ENCODE measurements at regions not wholly inside any gene's neighbourhood (a gene's known extent, or its start where the extent isn't known, plus 50 kb on each side); places are given as distances from the start of the nearest gene placed in this dataset.
"Not testable (repeated sequence)": the region's sequence is repeated elsewhere in the genome, so short reads cannot be mapped to it uniquely, and the experiment has no call there.

DNA sequence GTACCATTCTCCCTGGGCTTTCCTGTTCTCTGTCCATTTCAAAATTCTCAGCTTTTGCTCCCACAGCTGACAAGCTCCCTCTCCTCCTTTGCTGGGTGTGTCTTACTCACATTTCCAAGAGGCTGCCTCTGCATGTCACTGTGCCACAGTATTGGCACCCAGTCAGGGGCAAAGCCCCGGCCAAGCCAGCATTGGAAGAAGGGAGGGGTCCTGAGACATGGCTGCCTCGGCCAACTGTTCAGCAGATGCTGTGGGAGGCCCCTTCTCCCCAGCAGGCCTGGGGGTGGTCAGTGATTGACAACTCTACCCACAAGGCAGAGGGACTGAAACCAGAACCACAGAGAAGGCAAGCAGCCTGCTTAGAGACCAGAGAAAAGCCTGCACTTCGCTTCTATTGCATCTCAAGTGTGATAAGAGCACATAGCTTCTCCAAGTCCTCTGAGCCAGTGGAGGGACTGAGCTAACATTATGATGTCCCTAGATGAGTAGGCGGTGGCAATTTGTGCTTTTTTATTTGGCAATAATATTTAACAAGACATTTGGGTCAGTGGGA, 294.1 kb downstream of the SIPA1L2 start:
- DNase-seq, result no peak

DNA sequence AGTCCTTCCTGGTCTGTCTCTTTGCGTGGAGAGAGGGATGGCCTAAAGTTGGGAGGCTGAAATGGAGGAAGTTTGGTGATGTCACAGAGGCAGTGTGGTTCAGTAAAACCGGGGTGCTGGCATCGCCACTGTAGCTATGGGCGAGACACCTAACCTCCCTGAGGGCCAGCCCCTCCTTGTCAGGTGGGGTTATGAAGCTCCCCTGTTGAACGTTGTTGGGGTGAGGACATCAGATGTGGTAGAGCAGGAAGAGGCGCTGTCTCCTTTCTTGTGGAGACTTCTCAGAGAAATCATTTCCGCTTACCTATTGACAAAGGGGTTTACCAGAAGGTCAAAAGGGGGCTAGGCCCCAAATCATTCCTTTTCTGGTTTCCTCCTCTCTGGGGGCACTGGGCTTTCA, 294.7 kb downstream of the SIPA1L2 start:
- DNase-seq, result no peak

DNA sequence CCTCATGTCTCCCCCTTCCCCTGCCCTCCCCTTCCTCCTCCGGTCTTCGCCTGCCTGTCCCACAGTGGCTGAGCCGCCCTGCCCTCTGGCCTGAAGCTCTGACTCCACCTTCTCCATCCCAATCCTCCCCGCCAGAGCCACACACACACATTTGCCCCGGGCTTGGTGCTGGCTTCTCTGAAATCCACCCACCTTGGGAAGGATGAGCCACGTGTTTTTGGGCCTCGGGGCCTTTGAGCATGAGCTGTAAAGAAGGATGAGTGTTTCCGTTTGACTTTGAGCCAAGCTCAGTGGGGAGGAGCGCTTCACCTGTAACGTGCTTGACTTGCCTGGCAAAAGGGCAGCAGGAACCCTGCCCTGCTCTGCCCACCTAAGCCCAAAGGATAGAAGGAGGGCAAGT, 295.1 kb downstream of the SIPA1L2 start:
- DNase-seq, result no peak

DNA sequence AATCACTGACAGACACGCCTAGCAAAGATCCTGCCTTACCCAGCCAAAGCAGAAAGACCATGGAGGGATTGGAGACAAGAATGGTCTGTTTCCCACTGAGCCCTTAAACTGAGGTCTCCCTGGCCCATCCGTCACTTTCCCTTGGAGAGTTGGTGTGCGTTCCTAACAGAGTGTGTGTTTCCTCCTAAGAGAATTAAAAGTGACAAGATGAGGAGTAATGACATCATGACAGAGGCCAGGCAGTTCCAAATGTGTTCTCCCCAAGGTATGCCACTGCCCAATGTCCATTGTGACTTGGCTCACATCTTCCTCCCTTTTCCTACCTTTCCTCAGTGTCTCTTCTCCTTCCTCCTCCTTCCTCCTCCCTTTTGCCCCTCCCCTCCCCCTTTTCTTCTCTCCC, 295.7 kb downstream of the SIPA1L2 start:
- DNase-seq, result no peak

GRCh38 chr1:232333419-232333767, 296.5 kb downstream of the SIPA1L2 start:
- DNase-seq, result no peak

- DNase-seq, result not testable (repeated sequence)
These were observed 297.1 kb downstream of the SIPA1L2 start for GRCh38 chr1:232332710-232333418.

DNA sequence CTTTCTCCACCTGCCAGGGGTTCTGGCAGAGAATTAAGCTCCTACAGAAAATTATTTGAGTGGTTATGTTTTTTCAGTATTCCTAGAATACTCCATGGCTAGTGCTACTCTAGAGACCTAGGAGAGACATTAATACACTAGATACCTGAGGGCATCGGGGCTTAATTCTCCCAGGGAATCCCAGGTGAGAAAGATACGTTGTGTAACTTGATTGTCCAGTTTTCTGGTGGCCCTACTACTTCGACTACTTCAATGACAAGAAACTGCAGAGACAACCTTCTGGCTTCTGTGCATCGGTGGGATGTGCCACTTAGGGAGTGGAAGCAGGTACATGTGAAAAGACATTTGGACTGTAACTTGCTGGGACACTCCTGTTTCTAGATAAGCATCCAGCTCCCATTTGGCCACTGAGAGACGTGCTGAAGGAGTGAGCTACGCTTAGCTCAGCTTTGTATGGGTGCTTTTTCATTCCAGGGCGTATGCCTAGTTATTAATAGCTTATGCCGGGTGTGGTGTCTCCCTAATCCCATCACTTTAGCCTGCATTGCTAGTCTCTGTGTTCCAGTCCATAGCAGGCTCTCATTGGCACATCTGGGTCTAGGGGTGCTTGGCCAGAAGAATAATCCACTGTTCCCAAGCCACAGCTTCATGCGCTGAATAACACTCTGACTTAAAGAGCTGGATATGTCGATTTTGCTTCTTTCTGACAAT, 300.7 kb downstream of the SIPA1L2 start:
- no peak for DNase-seq

DNA sequence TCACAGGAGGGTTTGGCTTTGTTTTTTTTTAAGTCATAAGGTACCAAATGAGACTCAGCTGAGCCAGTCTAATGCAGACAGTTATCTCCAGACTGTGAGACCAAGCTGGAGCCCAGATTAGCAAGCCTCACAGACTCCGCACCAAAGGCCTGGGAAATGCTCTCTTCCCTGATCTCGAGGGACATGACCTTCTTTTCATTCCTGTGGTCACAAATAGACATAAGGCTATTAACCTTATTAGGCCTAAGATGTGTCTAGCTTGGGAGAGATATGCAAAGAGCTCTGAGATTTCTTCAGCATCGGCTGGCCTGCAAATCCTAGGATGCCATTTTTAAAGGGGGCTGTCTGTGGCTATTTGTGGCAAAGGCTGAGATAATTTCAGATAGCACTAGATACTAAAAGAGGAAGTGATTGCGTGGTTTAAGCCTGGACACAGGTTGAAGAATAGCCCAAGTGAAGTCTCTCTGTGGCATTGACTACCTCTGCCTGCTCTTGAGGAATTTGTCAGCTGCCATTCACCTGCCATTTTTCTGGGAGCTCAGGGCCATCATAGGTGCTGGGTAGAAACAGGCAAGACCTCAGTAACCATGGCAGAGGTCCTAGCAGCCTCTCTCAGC, 301.3 kb downstream of the SIPA1L2 start:
- no peak for DNase-seq

DNA sequence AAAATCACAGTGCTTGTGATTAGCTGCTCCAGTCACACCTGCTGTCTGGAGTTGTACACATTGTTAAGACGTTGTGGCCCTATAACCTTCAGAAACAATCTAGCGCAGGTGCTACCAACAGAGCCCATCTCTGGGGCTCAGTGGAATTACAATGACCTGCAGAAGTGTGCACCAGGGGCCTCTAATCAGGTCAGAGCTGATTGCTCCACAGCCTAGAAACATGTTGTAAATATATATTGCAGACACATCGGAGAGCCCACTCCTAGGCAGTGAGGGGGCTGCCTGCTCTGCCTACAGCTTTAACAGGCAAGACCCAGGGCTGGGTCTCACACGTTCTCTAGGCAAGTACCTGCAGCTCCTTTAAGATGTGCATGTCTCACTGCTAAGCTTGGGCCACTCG, 302.0 kb downstream of the SIPA1L2 start:
- DNase-seq, result no peak

GRCh38 chr1:232327269-232327668, 302.7 kb downstream of the SIPA1L2 start:
- no peak for DNase-seq

GRCh38 chr1:232322162-232322734, 307.7 kb downstream of the SIPA1L2 start:
- DNase-seq, result no peak

DNA sequence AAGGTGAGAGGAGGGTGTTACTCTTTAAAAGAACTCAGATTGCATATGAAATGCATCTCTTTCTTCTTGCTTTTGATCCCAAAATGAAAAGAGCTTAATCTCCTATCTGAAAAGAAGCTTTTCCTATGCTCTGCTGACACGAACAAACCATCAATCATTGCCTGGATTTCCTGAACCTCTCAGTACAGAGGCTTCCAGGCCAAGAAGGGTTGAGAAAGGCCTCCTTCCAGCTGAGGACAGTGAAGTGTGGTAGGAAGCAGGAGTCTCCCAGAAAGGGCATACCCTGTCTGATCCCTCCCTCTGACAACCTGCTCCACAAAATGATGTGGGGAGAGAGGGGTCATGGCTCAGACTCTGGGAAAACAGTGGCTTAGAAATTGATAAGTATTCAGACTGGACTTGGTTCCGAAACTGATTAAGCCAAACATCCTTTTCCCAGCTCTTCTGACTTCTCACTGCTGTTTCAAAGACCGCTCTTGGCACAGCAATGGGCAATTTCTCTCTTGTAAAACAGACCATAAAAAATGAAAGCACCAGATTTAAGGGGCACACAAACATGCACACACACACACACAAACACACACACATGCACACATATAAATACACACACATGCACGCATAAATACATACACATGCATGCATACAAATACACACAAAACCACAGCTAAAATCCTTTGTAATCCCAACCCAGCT, 310.3 kb downstream of the SIPA1L2 start:
- no peak for DNase-seq

GRCh38 chr1:232319072-232319471, 310.9 kb downstream of the SIPA1L2 start:
- no peak for DNase-seq

GRCh38 chr1:232318143-232318542, 311.8 kb downstream of the SIPA1L2 start:
- no peak for DNase-seq

DNA sequence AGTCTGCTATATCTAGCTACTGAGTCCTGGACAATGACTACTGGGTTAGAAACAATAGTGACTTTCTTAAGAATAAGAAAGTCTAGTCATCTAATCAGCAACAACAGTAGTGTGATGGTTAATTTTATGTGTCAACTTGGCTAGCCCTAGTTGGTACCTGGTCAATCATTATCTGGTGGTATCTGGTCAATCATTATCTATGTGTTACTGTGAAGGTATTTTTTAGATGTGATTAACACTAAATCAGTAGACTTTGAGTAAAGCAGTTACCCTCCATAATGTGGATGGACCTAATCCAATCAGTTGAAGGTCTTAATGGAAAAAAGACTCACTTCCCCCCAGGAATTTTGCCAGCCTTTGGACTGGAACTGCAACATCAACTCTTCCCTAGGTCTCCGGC, 312.6 kb downstream of the SIPA1L2 start:
- DNase-seq, result no peak

DNA sequence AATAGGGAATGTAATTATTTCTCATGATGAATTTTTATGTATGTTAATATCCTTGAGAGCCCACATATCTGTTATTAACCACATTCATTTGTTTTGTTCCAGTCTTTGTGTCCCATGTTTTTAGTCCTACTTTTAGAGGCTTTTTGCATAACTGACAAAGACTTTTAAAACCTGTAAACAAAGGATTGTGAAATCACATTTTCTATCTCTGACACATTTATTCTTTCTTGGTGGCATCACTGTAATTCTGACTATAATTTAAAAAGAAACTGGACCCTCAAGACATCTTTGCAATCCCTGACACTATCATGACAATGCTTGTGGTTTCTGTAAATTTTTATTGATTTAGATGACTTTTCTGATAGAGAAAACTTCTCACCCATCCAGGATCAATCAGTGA, 313.1 kb downstream of the SIPA1L2 start:
- DNase-seq, result no peak

DNA sequence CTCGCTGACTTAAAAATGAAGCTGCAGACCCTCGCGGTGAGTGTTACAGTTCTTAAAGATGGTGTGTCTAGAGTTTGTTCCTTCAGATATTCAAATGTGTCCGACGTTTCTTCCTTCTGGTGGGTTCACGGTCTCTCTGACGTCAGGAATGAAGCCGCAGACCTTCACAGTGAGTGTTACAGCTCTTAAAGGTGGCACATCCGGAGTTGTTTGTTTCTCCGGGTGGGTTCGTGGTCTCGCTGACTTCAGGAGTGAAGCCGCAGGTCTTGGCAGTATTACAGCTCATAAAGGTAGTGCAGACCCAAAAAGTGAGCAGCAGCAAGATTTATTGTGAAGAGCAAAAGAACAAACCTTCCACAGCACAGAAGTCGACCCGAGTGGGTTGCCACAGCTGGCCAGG, 316.1 kb downstream of the SIPA1L2 start:
- DNase-seq, result not testable (repeated sequence)

- DNase-seq, result no peak
These were observed 319.4 kb downstream of the SIPA1L2 start for GRCh38 chr1:232310541-232310940.

DNA sequence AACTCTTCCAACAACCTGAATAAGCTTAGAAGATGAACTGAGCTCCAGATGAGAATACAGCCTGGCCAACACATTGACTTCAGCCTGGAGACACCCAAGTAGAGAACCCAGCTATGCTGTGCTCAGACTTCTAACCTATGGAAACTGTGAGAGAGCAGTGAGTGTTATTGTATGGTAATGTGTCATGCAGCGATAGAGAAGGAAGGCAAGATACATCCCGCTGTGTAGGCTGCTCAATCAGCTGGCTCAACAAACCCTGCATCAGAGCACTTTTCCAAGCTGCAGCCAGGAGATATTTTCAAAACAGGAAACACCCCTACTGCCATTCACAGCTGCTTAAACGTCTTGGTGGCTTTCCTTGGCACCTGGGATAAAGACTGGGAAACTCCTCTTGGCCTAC, 321.3 kb downstream of the SIPA1L2 start:
- DNase-seq, result no peak

GRCh38 chr1:232307296-232308017, 322.5 kb downstream of the SIPA1L2 start:
- no peak for DNase-seq

- DNase-seq, result no peak
These were observed 323.5 kb downstream of the SIPA1L2 start for GRCh38 chr1:232306269-232306961.

- DNase-seq, result no peak
These were observed 324.9 kb downstream of the SIPA1L2 start for GRCh38 chr1:232305050-232305449.

All from suppressor macrophage treated with lipopolysaccharide for 1 hour (primary cell).